CD4-positive, alpha-beta T cell treated with Interleukin-12 subunit alpha and Interleukin-12 subunit beta, for 1 hour (primary cell): ENCODE measurements at regions not wholly inside any gene's neighbourhood (a gene's known extent, or its start where the extent isn't known, plus 50 kb on each side); places are given as distances from the start of the nearest gene placed in this dataset.
"Not testable (repeated sequence)": the region's sequence is repeated elsewhere in the genome, so short reads cannot be mapped to it uniquely, and the experiment has no call there.

Source experiments
- DNase-seq: peaks from one replicate; pipeline ENCODE4 v3.0.0-alpha.2; 2020

DNA sequence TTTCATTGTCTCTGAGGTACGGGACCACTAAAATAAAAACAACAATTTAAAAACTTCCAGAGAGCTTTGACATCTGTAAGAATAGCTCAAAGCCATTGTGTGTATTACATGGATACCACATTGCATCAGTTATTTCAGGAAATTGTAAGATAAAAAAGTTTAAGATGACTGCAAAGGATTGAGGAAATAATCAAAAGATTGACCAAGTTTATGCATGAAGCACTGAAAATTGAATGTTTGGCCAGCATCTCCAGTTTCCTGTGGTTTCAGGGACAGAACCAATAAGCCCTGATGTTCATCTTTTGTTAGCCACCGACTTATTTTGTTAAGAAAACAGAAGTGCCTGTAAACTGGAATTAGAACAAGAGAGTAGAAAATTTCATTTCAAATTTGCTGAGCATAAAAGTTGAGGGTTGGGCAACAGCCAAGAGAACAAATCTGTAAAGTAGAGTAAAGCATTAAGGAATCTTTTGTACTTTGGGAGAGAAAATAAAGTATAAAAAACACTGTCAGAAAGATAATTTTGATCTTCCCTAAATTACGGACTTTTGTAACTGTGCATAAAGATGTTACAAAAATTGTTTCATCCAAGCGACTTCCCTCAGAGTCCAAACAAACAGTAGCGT lies 211.5 kb upstream of the P2RY1 start:
- DNase-seq: no peak

GRCh38 chr3:152626226-152626625 lies 208.7 kb upstream of the P2RY1 start:
- no peak for DNase-seq

DNA sequence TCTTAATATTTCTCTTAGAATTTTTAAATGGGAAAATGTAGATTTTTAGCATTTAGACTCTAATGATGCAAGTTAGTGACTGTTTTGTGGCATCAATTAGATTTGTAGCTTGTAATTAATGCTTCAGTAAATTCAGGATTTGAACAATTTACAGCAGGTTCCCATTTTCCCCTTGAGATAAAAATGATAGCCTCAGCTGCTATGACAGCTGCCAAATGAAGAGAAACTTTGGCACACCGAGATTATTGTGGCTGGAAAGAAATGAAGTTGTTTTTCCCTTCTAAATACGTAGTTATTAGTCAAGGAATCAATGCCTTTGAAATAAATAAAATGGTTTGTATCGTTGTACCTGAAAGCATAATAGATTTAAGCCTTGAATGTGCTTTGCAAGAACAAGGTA lies 206.4 kb upstream of the P2RY1 start:
- no peak for DNase-seq

DNA sequence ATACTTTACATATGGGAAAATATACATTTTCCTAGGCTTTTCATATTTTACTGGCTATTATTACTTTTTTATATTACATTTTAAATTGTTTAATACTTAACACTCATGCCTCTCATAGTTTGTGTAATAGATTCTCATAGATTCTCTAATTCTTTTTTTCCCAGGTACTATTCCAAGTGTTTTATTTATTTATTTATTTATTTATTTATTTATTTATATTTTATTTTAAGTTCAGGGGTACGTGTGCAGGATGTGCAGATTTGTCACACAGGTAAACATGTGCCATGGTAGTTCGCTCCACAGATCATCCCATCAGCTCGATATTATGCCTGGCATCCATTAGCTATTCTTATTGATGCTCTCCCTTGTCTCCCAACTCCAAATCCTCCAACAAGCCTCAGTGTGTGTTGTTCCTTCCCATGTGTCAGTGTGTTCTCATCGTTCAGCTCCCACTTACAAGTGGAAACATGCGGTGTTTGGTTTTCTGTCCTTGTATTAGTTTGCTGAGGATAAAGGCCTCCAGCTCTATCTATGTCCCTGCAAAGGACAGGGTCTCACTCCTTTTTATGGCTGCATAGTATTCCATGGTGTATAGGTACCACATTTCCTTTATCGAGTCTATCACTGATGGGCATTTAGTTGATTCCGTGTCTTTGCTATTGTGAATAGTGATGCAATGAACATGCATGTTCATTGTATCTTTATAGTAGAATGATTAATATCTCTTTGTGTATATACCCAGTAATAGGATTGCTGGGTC lies 205.4 kb upstream of the P2RY1 start:
- DNase-seq: no peak

GRCh38 chr3:152635389-152635788 lies 199.5 kb upstream of the P2RY1 start:
- no peak for DNase-seq

DNA sequence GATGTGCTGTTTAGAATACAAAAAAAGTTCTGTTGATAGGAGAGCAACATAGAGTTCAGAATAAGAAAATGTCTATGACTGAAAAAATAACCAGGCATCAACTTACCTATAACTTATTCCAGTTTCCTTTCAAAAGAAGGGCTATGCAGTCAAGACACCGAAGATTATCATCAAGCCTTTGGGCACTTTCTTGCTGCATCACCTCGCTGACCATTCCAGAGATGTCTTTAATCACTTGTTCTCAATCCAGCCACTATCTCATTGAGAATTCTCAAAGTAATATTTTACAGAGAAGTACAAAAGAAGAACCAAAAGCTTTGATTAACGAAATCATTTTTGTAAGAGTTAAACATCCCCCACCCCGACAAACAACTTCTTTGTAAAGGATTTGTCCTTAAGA lies 198.3 kb upstream of the P2RY1 start:
- no peak for DNase-seq

GRCh38 chr3:152638214-152638613 lies 196.7 kb upstream of the P2RY1 start:
- no peak for DNase-seq

GRCh38 chr3:152638707-152639450 lies 196.1 kb upstream of the P2RY1 start:
- DNase-seq: no peak

- DNase-seq: no peak
These were observed 193.7 kb upstream of the P2RY1 start for GRCh38 chr3:152641198-152641597.

DNA sequence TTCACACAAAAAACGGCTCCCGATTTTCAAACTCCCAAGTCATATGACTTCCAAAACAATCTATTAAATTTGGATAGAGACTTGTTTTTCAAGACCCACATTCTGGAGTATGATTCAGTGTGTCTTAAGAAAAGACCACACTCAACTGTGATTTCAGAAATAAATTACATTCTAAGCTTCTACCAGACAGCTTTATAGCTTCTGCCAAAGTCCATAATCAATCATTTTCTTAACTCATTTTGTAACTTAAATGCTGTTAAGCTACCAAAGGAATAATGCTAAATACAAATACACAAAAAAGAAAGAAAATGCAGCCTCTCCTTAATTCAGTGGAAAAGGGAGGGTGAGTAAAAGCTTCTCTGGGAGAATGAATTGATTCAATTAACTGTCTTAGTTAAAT lies 192.3 kb upstream of the P2RY1 start:
- DNase-seq: no peak

GRCh38 chr3:152644478-152644877 lies 190.5 kb upstream of the P2RY1 start:
- DNase-seq: no peak

GRCh38 chr3:152646004-152646403 lies 188.9 kb upstream of the P2RY1 start:
- no peak for DNase-seq

- no peak for DNase-seq
These were observed 184.8 kb upstream of the P2RY1 start for GRCh38 chr3:152650177-152650576.

GRCh38 chr3:152650923-152651322 lies 184.0 kb upstream of the P2RY1 start:
- not testable (repeated sequence) for DNase-seq

GRCh38 chr3:152656214-152656971 lies 178.5 kb upstream of the P2RY1 start:
- DNase-seq: no peak

GRCh38 chr3:152656972-152657355 lies 178.0 kb upstream of the P2RY1 start:
- no peak for DNase-seq

DNA sequence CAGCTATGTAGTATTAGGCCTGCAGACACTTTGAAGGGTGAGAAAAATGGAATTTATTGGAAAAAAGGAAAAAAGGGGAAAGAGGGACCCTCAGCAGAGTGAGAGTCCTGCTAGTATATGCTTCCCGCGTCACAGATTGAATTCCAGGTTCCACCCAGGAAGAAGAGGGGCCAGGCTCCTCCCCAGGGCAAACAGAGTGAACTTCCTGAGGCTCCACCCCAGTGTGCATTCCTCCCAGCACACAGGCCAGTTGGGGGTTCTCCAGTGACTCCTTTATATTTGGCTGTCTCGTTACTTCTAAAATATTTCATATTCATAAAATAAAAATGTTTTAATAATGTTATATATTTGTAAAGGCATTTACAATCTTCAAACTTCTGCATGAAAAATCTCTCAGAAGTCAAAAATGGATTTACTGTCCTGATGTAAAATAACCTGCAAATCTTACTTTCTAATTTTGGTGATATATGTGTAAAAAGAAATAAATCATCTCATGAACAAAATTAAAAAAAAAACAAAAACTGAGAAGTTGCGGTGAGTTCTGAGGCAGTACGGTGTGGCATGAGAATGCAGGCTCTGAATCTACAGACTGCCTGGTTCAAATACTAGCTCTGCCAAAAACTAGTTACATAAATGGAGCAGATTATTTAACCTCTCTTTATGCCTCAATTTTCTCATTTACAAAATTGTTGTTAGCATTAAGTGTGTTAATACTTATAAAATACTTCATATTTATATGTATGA lies 175.8 kb upstream of the P2RY1 start:
- no peak for DNase-seq

DNA sequence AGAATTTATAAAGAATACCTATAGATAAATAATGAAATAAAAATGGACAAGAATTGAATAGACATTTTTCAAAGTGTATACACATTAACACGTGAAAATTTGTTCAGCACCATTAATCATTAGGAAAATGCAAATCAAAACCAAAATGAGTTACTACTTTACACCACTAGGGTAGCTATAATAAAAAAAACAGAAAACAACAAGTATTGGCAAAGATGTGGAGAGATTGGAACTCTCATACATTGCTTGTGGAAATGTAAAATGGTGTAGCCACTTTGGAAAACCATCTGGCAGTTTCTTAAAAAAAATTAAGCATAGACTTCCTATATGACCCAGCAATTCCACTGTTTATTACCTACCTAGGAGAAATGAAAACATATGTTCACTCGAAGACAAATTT lies 172.8 kb upstream of the P2RY1 start:
- no peak for DNase-seq

GRCh38 chr3:152664766-152665165 lies 170.2 kb upstream of the P2RY1 start:
- no peak for DNase-seq

DNA sequence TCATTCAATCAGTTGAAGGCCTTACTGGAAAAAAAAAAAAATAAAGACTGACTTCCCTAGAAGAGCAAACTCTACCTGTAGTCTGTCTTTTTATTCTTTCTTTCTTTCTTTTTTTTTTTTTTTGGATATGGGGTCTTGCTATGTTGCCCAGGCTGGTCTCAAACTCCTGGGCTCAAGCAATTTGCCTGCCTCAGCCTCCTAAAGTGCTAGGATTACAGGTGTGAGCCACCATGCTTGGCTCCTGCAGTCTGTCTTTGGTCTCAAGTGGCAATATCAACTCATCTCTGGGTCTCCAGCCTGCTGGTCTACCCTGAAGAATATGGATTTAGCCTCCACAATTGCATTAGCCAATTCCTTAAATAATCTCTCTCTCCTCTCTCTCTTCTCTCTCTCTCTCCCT lies 167.7 kb upstream of the P2RY1 start:
- no peak for DNase-seq

GRCh38 chr3:152669560-152669959 lies 165.4 kb upstream of the P2RY1 start:
- DNase-seq: no peak

GRCh38 chr3:152671446-152672319 lies 163.2 kb upstream of the P2RY1 start:
- DNase-seq: no peak
